ENCODE measurements at regions not wholly inside any gene's neighbourhood (a gene's known extent, or its start where the extent isn't known, plus 50 kb on each side); places are given as distances from the start of the nearest gene placed in this dataset.

GRCh38 chr11:35868491-35868890, 75.4 kb upstream of the LDLRAD3 start:
- H3K36me3 Mint-ChIP-seq = peaks cover 0 to 3% of the 10 kb centered on the region in 2 donors
- H4K20me1 ChIP-seq (ENCODE audit: insufficient read depth, low read length) = no peaks in the 10 kb centered on the region
- no peak overlapping the region for H3K9ac ChIP-seq (ENCODE audit: insufficient read depth, low read length, poor library complexity, severe bottlenecking)
- H3K27me3 ChIP-seq (ENCODE audit: control insufficient read depth in 2 of 2, insufficient read depth in 2 of 2, low read length in 2 of 2) = no peaks in the 10 kb centered on the region
- H3K27ac ChIP-seq (ENCODE audit: low read depth in 1 of 2, low read length in 2 of 2) = no peak overlapping the region
- H3K4me1 Mint-ChIP-seq = peaks cover 8% of the 10 kb centered on the region
- no CpG with 5 or more reads among the region's 2 CpGs for WGBS (ENCODE audit: insufficient coverage)
- H3K4me2 ChIP-seq (replicated peaks; ENCODE audit: extremely low read depth, low read length, poor library complexity, severe bottlenecking) = no peak overlapping the region
- intact Hi-C loops (cut with micrococcal nuclease) = no loop called here
- H3K27ac Mint-ChIP-seq = no peak overlapping the region
- H3K36me3 ChIP-seq (replicated peaks in 1 of 2; ENCODE audit: control insufficient read depth in 1 of 2, insufficient read depth in 2 of 2, low read length in 2 of 2) = no peaks in the 10 kb centered on the region
- peaks cover 0 to 3% of the 10 kb centered on the region in 2 donors for H3K4me1 ChIP-seq (ENCODE audit: control insufficient read depth in 1 of 2, insufficient read depth in 2 of 2, low read length in 2 of 2)
- no peak for DNase-seq
- peaks cover 11 to 20% (median 16%) of the 10 kb centered on the region in 7 donors for H3K9me3 Mint-ChIP-seq
- H3K4me3 ChIP-seq (replicated peaks in 1 of 3; ENCODE audit: low read depth in 2 of 3, low read length in 3 of 3) = no peak overlapping the region
- no peak overlapping the region for H2AFZ ChIP-seq (ENCODE audit: insufficient read depth, low read depth, low read length, poor library complexity, severe bottlenecking)
- H3K79me2 ChIP-seq (ENCODE audit: insufficient read depth, low read length) = no peaks in the 10 kb centered on the region
- H3K27me3 Mint-ChIP-seq (ENCODE audit: low read depth in 3 of 3) = peaks cover 0 to 2% (median 0%) of the 10 kb centered on the region in 3 donors
- no peak for TF ChIP-seq CTCF (IDR thresholded peaks at IDR 0.05)
- peaks cover 0 to 10% of the 10 kb centered on the region in 2 donors for H3K9me3 ChIP-seq (replicated peaks in 1 of 2; ENCODE audit: control insufficient read depth in 1 of 2, insufficient read depth in 1 of 2, low read length in 2 of 2)
- no peak overlapping the region for H3K4me3 Mint-ChIP-seq

- H3K36me3 ChIP-seq (replicated peaks in 1 of 2; ENCODE audit: control insufficient read depth in 1 of 2, insufficient read depth in 2 of 2, low read length in 2 of 2) = no peaks in the 10 kb centered on the region
- no peak overlapping the region for H3K4me3 Mint-ChIP-seq
- no peak for DNase-seq
- H3K4me2 ChIP-seq (replicated peaks; ENCODE audit: extremely low read depth, low read length, poor library complexity, severe bottlenecking) = no peak overlapping the region
- no peak overlapping the region for H3K27ac ChIP-seq (ENCODE audit: low read depth in 1 of 2, low read length in 2 of 2)
- H3K36me3 Mint-ChIP-seq = peaks cover 0 to under 1% of the 10 kb centered on the region in 2 donors
- H3K9ac ChIP-seq (ENCODE audit: insufficient read depth, low read length, poor library complexity, severe bottlenecking) = no peak overlapping the region
- no peaks in the 10 kb centered on the region for H4K20me1 ChIP-seq (ENCODE audit: insufficient read depth, low read length)
- H3K9me3 ChIP-seq (replicated peaks in 1 of 2; ENCODE audit: control insufficient read depth in 1 of 2, insufficient read depth in 1 of 2, low read length in 2 of 2) = peaks cover 0 to 7% of the 10 kb centered on the region in 2 donors
- 100% methylated on average over 1 of the region's 3 CpGs for WGBS (ENCODE audit: insufficient coverage)
- H3K9me3 Mint-ChIP-seq = peaks cover under 1 to 9% (median 5%) of the 10 kb centered on the region in 7 donors
- no peak for TF ChIP-seq CTCF (IDR thresholded peaks at IDR 0.05)
- no peaks in the 10 kb centered on the region for H3K79me2 ChIP-seq (ENCODE audit: insufficient read depth, low read length)
- H2AFZ ChIP-seq (ENCODE audit: insufficient read depth, low read depth, low read length, poor library complexity, severe bottlenecking) = no peak overlapping the region
- H3K27me3 Mint-ChIP-seq (ENCODE audit: low read depth in 3 of 3) = peaks cover 0 to 2% (median 0%) of the 10 kb centered on the region in 3 donors
- peaks cover 10% of the 10 kb centered on the region for H3K4me1 Mint-ChIP-seq
- peaks cover 2 to 6% of the 10 kb centered on the region in 2 donors for H3K4me1 ChIP-seq (ENCODE audit: control insufficient read depth in 1 of 2, insufficient read depth in 2 of 2, low read length in 2 of 2)
- H3K27me3 ChIP-seq (ENCODE audit: control insufficient read depth in 2 of 2, insufficient read depth in 2 of 2, low read length in 2 of 2) = no peaks in the 10 kb centered on the region
- H3K27ac Mint-ChIP-seq = no peak overlapping the region
- intact Hi-C loops (cut with micrococcal nuclease) = no loop called here
- no peak overlapping the region for H3K4me3 ChIP-seq (replicated peaks in 1 of 3; ENCODE audit: low read depth in 2 of 3, low read length in 3 of 3)
Measured at GRCh38 chr11:35873721-35874120, 70.1 kb upstream of the LDLRAD3 start.
